Prostate gland (tissue), 2 donors: ENCODE measurements at regions not wholly inside any gene's neighbourhood (a gene's known extent, or its start where the extent isn't known, plus 50 kb on each side); places are given as distances from the start of the nearest gene placed in this dataset.

ENCODE experiments used
- POLR2A ChIP-seq: fragments of 450-650 bp; IDR thresholded peaks from one replicate; pipeline ENCODE4 v1.6.1; 2016; ENCODE audit warnings: antibody characterized with exemption, mild to moderate bottlenecking
- POLR2AphosphoS5 ChIP-seq: sonication (generic); formaldehyde crosslinking; IDR thresholded peaks from one replicate; pipeline ENCODE4 v1.6.1; 2017; ENCODE audit warnings: antibody characterized with exemption
- TF ChIP-seq, protein P1 (sequence below), 4 experiments: fragments of 200-600 bp in 2 of 4; fragments of 450-650 bp in 2 of 4; sonication (generic) in 2 of 4; IDR thresholded peaks; 1 replicate in 3 of 4; 2 replicates in 1 of 4; pipeline ENCODE4 v1.5.1; 2016 to 2019; ENCODE audit warnings: antibody characterized with exemption in 4 of 4, mild to moderate bottlenecking in 2 of 4, moderate library complexity in 2 of 4

DNA sequence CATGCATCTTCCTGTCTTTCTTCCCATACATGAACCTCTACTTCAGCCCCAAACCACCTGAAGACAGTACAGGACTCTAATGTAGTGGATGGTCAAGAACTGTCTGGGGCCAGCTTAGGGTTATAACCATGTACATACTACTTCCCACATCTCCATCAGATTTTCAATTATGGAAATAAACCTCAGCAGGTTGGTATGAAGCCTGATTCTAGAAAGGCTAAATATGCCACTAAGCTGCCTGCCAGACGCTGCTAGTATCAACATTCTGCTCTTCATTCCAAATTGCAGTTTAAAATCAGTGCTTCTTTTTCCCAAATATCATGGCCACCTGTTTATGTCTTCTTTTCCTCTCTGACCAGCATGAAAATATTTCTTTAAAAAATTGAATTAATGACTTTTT is 99.2 kb upstream of the ID4 start:
- no peak for TF ChIP-seq POLR2AphosphoS5
- TF ChIP-seq, protein P1, sequence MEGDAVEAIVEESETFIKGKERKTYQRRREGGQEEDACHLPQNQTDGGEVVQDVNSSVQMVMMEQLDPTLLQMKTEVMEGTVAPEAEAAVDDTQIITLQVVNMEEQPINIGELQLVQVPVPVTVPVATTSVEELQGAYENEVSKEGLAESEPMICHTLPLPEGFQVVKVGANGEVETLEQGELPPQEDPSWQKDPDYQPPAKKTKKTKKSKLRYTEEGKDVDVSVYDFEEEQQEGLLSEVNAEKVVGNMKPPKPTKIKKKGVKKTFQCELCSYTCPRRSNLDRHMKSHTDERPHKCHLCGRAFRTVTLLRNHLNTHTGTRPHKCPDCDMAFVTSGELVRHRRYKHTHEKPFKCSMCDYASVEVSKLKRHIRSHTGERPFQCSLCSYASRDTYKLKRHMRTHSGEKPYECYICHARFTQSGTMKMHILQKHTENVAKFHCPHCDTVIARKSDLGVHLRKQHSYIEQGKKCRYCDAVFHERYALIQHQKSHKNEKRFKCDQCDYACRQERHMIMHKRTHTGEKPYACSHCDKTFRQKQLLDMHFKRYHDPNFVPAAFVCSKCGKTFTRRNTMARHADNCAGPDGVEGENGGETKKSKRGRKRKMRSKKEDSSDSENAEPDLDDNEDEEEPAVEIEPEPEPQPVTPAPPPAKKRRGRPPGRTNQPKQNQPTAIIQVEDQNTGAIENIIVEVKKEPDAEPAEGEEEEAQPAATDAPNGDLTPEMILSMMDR (IDR thresholded peaks at IDR 0.05) = no peak
- no peak for TF ChIP-seq POLR2A
